ENCODE measurements at regions not wholly inside any gene's neighbourhood (a gene's known extent, or its start where the extent isn't known, plus 50 kb on each side); places are given as distances from the start of the nearest gene placed in this dataset.

GRCh38 chr3:124263168-124263567, 271.2 kb upstream of the ROPN1 start:
- TF ChIP-seq POLR2A (IDR thresholded peaks at IDR 0.05) (no peak), CTCF (IDR thresholded peaks at IDR 0.05) (no peak)
- 47 to 54% methylated on average over 4 of the region's 4 CpGs for WGBS, 2 donors
- DNase-seq (ENCODE audit: low spot score in 2 of 2): no peak
- intact Hi-C loops (cut with DNase I; ENCODE audit: low total_unique reads): no loop called here
- H3K4me3 ChIP-seq (ENCODE audit: low read depth, poor library complexity, severe bottlenecking): no peak overlapping the region

- no peak for TF ChIP-seq CTCF (IDR thresholded peaks at IDR 0.05)
- TF ChIP-seq POLR2A (IDR thresholded peaks at IDR 0.05): no peak
- WGBS, 2 donors: 90 to 92% methylated on average over 8 of the region's 8 CpGs
- H3K4me3 ChIP-seq (ENCODE audit: low read depth, poor library complexity, severe bottlenecking): no peak overlapping the region
- DNase-seq (ENCODE audit: low spot score in 2 of 2): no peak
- intact Hi-C loops (cut with DNase I; ENCODE audit: low total_unique reads): no loop called here
Observed at GRCh38 chr3:124264346-124264745, 272.4 kb upstream of the ROPN1 start.

- intact Hi-C loops (cut with DNase I; ENCODE audit: low total_unique reads): no loop called here
- DNase-seq (ENCODE audit: low spot score in 2 of 2): no peak
- 16 to 22% methylated on average over 3 of the region's 3 CpGs for WGBS, 2 donors
- no peak for TF ChIP-seq CTCF (IDR thresholded peaks at IDR 0.05)
- TF ChIP-seq POLR2A (IDR thresholded peaks at IDR 0.05): no peak
- no peak overlapping the region for H3K4me3 ChIP-seq (ENCODE audit: low read depth, poor library complexity, severe bottlenecking)
Observed at GRCh38 chr3:124266487-124266886, 274.6 kb upstream of the ROPN1 start.

GRCh38 chr3:124267406-124267805, 275.5 kb upstream of the ROPN1 start:
- H3K4me3 ChIP-seq (ENCODE audit: low read depth, poor library complexity, severe bottlenecking): no peak overlapping the region
- intact Hi-C loops (cut with DNase I; ENCODE audit: low total_unique reads): no loop called here
- no peak for DNase-seq (ENCODE audit: low spot score in 2 of 2)
- TF ChIP-seq POLR2A (IDR thresholded peaks at IDR 0.05) (no peak), CTCF (IDR thresholded peaks at IDR 0.05) (no peak)

- 76 to 88% methylated on average over 2 of the region's 2 CpGs for WGBS, 2 donors
- no peak overlapping the region for H3K4me3 ChIP-seq (ENCODE audit: low read depth, poor library complexity, severe bottlenecking)
- no peak for DNase-seq (ENCODE audit: low spot score in 2 of 2)
- intact Hi-C loops (cut with DNase I; ENCODE audit: low total_unique reads): no loop called here
- no peak for TF ChIP-seq POLR2A (IDR thresholded peaks at IDR 0.05)
Observed at GRCh38 chr3:124268355-124268754, 276.4 kb upstream of the ROPN1 start.

- TF ChIP-seq CTCF (IDR thresholded peaks at IDR 0.05) (no peak), POLR2A (IDR thresholded peaks at IDR 0.05) (no peak)
- no peak overlapping the region for H3K4me3 ChIP-seq (ENCODE audit: low read depth, poor library complexity, severe bottlenecking)
- 84% methylated on average over 1 of the region's 1 CpG for WGBS, 2 donors
- DNase-seq (ENCODE audit: low spot score in 2 of 2): no peak
- intact Hi-C loops (cut with DNase I; ENCODE audit: low total_unique reads): no loop called here
Observed at GRCh38 chr3:124269619-124270018, 277.7 kb upstream of the ROPN1 start.
